Loucy (cell line): ENCODE measurements at regions not wholly inside any gene's neighbourhood (a gene's known extent, or its start where the extent isn't known, plus 50 kb on each side); places are given as distances from the start of the nearest gene placed in this dataset.

Experiments
- H2AFZ ChIP-seq: fragments of 200-600 bp; sonication (generic); 2 replicates; pipeline ENCODE4 v1.6.0; 2016; ENCODE audit warnings: antibody characterized with exemption, mild to moderate bottlenecking, low read length, moderate library complexity
- H3F3A ChIP-seq: fragments of 200-600 bp; 2 replicates; pipeline ENCODE4 v1.6.0; 2016; ENCODE audit warnings: antibody characterized with exemption, low read depth, mild to moderate bottlenecking
- H3K27me3 ChIP-seq: fragments of 200-600 bp; sonication (generic); 2 replicates; pipeline ENCODE4 v1.6.1; 2014; ENCODE audit warnings: low read length, mild to moderate bottlenecking; ENCODE audit not compliant: insufficient read depth, poor library complexity, severe bottlenecking
- H3K36me3 ChIP-seq: fragments of 200-600 bp; sonication (generic); 2 replicates; pipeline ENCODE4 v1.6.1; 2016; ENCODE audit warnings: low read length; ENCODE audit not compliant: insufficient read depth
- H3K4me1 ChIP-seq: fragments of 200-600 bp; sonication (generic); 2 replicates; pipeline ENCODE4 v1.5.1; 2014; ENCODE audit warnings: low read length, mild to moderate bottlenecking; ENCODE audit not compliant: insufficient read depth, poor library complexity, severe bottlenecking
- H3K4me2 ChIP-seq: fragments of 200-600 bp; sonication (generic); 2 replicates; pipeline ENCODE4 v1.6.0; 2014; ENCODE audit warnings: antibody characterized with exemption, low read length, low read depth, mild to moderate bottlenecking; ENCODE audit not compliant: poor library complexity, severe bottlenecking
- H3K4me3 ChIP-seq: fragments of 200-600 bp; sonication (generic); 2 replicates; pipeline ENCODE4 v1.5.1; 2014; ENCODE audit warnings: low read length, mild to moderate bottlenecking, mixed read lengths; ENCODE audit not compliant: poor library complexity, severe bottlenecking
- H3K79me2 ChIP-seq: fragments of 200-600 bp; sonication (generic); 2 replicates; pipeline ENCODE4 v1.6.1; 2014; ENCODE audit warnings: low read length; ENCODE audit not compliant: insufficient read depth
- H3K9ac ChIP-seq: fragments of 200-600 bp; sonication (generic); 2 replicates; pipeline ENCODE4 v1.6.0; 2014; ENCODE audit warnings: mild to moderate bottlenecking, low read depth, low read length, moderate library complexity; ENCODE audit not compliant: poor library complexity, severe bottlenecking
- H3K9me2 ChIP-seq: fragments of 200-600 bp; sonication (generic); replicated peaks from 2 replicates; pipeline ENCODE4 v1.6.1; 2016; ENCODE audit warnings: low read depth, low read length, mixed read lengths
- H3K9me3 ChIP-seq: fragments of 200-600 bp; sonication (generic); 2 replicates; pipeline ENCODE4 v1.6.1; 2014; ENCODE audit warnings: mild to moderate bottlenecking, antibody characterized with exemption, low read length, low read depth; ENCODE audit not compliant: insufficient read depth
- H4K20me1 ChIP-seq: fragments of 200-600 bp; sonication (generic); 2 replicates; pipeline ENCODE4 v1.6.0; 2014; ENCODE audit warnings: antibody characterized with exemption, low read length, mild to moderate bottlenecking; ENCODE audit not compliant: insufficient read depth, poor library complexity, severe bottlenecking
- CTCF ChIP-seq: fragments of 200-600 bp; sonication (generic); conservative IDR thresholded peaks from 2 replicates; pipeline ENCODE4 v1.5.1; 2014; ENCODE audit warnings: mild to moderate bottlenecking, antibody characterized with exemption, low read length
- EZH2phosphoT487 ChIP-seq: fragments of 200-600 bp; IDR thresholded peaks from 2 replicates; pipeline ENCODE4 v1.6.1; 2018; ENCODE audit warnings: antibody characterized with exemption, mild to moderate bottlenecking, moderate library complexity, borderline replicate concordance

- H3K4me2 ChIP-seq, result peak overlapping the region; percentile 41
- H3K9me2 ChIP-seq, result no peaks in the 10 kb centered on the region
- no peaks in the 10 kb centered on the region for H3K79me2 ChIP-seq
- H3K9me3 ChIP-seq, result no peaks in the 10 kb centered on the region
- no peaks in the 10 kb centered on the region for H4K20me1 ChIP-seq
- no peak overlapping the region for H3K9ac ChIP-seq
- no peak for TF ChIP-seq EZH2phosphoT487
- no peak for TF ChIP-seq CTCF
- no peaks in the 10 kb centered on the region for H3K27me3 ChIP-seq
- peaks cover 11% of the 10 kb centered on the region for H3K4me1 ChIP-seq
- no peaks in the 10 kb centered on the region for H3K36me3 ChIP-seq
- no peaks in the 10 kb centered on the region for H3F3A ChIP-seq
- peak overlapping the region; percentile 8 for H3K4me3 ChIP-seq
- peak overlapping the region; percentile 95 for H2AFZ ChIP-seq
Observed at GRCh38 chr2:13758412-13758811, 874.1 kb upstream of the LRATD1 start.

GRCh38 chr2:13768274-13768673 lies 864.2 kb upstream of the LRATD1 start:
- Histone ChIP-seq H3K9me2 (no peaks in the 10 kb centered on the region), H3K79me2 (no peaks in the 10 kb centered on the region), H3K4me2 (no peak overlapping the region)

GRCh38 chr2:13770279-13770678 lies 862.2 kb upstream of the LRATD1 start:
- no peaks in the 10 kb centered on the region for H3K9me2 ChIP-seq
- H3F3A ChIP-seq, result no peaks in the 10 kb centered on the region
- no peaks in the 10 kb centered on the region for H4K20me1 ChIP-seq
- H3K4me3 ChIP-seq, result no peak overlapping the region
- H3K4me2 ChIP-seq, result no peak overlapping the region
- no peaks in the 10 kb centered on the region for H3K79me2 ChIP-seq
- H3K9me3 ChIP-seq, result no peaks in the 10 kb centered on the region
- no peaks in the 10 kb centered on the region for H3K4me1 ChIP-seq
- no peak overlapping the region for H2AFZ ChIP-seq
- TF ChIP-seq EZH2phosphoT487 (no peak), CTCF (no peak)
- H3K9ac ChIP-seq, result no peak overlapping the region
- no peaks in the 10 kb centered on the region for H3K36me3 ChIP-seq
- H3K27me3 ChIP-seq, result no peaks in the 10 kb centered on the region

More at GRCh38 chr2:13768274-13768673, 864.2 kb upstream of the LRATD1 start:
- H3K27me3 ChIP-seq, result no peaks in the 10 kb centered on the region
- no peaks in the 10 kb centered on the region for H4K20me1 ChIP-seq
- H3K4me1 ChIP-seq, result no peaks in the 10 kb centered on the region
- H3K9me3 ChIP-seq, result no peaks in the 10 kb centered on the region
- TF ChIP-seq EZH2phosphoT487, result no peak
- TF ChIP-seq CTCF, result no peak
- no peaks in the 10 kb centered on the region for H3K36me3 ChIP-seq
- H3F3A ChIP-seq, result no peaks in the 10 kb centered on the region
- no peak overlapping the region for H2AFZ ChIP-seq
- no peak overlapping the region for H3K4me3 ChIP-seq
- H3K9ac ChIP-seq, result no peak overlapping the region
